Ovary (tissue), 7 donors: ENCODE measurements at regions not wholly inside any gene's neighbourhood (a gene's known extent, or its start where the extent isn't known, plus 50 kb on each side); places are given as distances from the start of the nearest gene placed in this dataset.

ENCODE experiments used
- DNase-seq, 5 donors: peaks; one replicate each; pipeline ENCODE4 v3.0.0-alpha.2; 2019 to 2020
- H3K27ac ChIP-seq, 2 donors: fragments of 200-600 bp; one replicate each; pipeline versions ENCODE4 v1.5.1 to v1.8.0; 2019 to 2022
- H3K27me3 ChIP-seq: fragments of 200-600 bp; one replicate; pipeline ENCODE4 v1.8.0; 2022
- H3K36me3 ChIP-seq: fragments of 200-600 bp; sonication (generic); one replicate; pipeline ENCODE4 v1.5.1; 2019
- H3K4me1 ChIP-seq: one replicate; pipeline ENCODE4 v1.8.1; 2013; ENCODE audit warnings: mild to moderate bottlenecking, moderate library complexity; ENCODE audit not compliant: insufficient read depth
- H3K4me3 ChIP-seq: fragments of 200-600 bp; sonication (generic); one replicate; pipeline ENCODE4 v1.5.1; 2017
- H3K9me3 ChIP-seq, 2 donors: fragments of 200-600 bp in 1 of 2; sonication (generic) in 1 of 2; one replicate each; pipeline versions ENCODE4 v1.5.1 to v1.8.1; 2013 to 2019; ENCODE audit warnings: mild to moderate bottlenecking in 1 of 2, moderate library complexity in 1 of 2
- CTCF ChIP-seq, 3 donors: fragments of 450-650 bp in 2 of 3; fragments of 200-600 bp in 1 of 3; IDR thresholded peaks; one replicate each; pipeline versions ENCODE4 v1.5.1 to v1.8.0; 2016 to 2022; ENCODE audit warnings: antibody characterized with exemption in 3 of 3, mild to moderate bottlenecking in 1 of 3
- EP300 ChIP-seq: sonication (generic); formaldehyde crosslinking; IDR thresholded peaks from one replicate; pipeline ENCODE4 v1.6.1; 2017; ENCODE audit warnings: antibody characterized with exemption
- POLR2A ChIP-seq: fragments of 450-650 bp; IDR thresholded peaks from one replicate; pipeline ENCODE4 v1.6.1; 2017; ENCODE audit warnings: antibody characterized with exemption, mild to moderate bottlenecking, moderate library complexity
- WGBS, 3 donors: extraction: QIAGEN DNeasy Blood & Tissue Kit in 1 of 3; methylation state at CpG; one replicate each; pipeline versions ENCODE4 v1.1.5 to v1.1.7; 2013 to 2017; 5-methylcytosine and 5-hydroxymethylcytosine counted together
- intact Hi-C, 4 donors: fragments of 100-400 bp; cut with DNase I; formaldehyde crosslinking; loops; one replicate each; pipeline versions ENCODE4 v1.11.0 to v1.15.1; 2022 to 2023
- donor health status: DM: no; HTN: no; CAD: no; lungs with moderate emphysema.
- donor health status: DM: no; HTN: no; CAD: no.
- donor health status: Bipolar disorder and iron deficiency.
- donor health status: DM: no; HTN: no; CAD: no.
- donor health status: DM: yes; HTN: yes; CAD: no.

- intact Hi-C loops = no loop called here
- H3K27ac ChIP-seq = no peak overlapping the region
- no peak for DNase-seq
- no peaks in the 10 kb centered on the region for H3K4me1 ChIP-seq
- no peak overlapping the region for H3K4me3 ChIP-seq
- no peaks in the 10 kb centered on the region for H3K27me3 ChIP-seq
- TF ChIP-seq CTCF (IDR thresholded peaks at IDR 0.05) (no peak), POLR2A (no peak), EP300 (no peak)
- WGBS, 3 donors = 0 to 5% (median 0%) methylated on average over 1 of the region's 1 CpG
- H3K9me3 ChIP-seq = no peaks in the 10 kb centered on the region
- H3K36me3 ChIP-seq = no peaks in the 10 kb centered on the region
Observed at GRCh38 chr5:126104951-126105350, 318.3 kb upstream of the GRAMD2B start.

GRCh38 chr5:126106029-126106428 is 317.2 kb upstream of the GRAMD2B start:
- H3K4me3 ChIP-seq = no peak overlapping the region
- no peaks in the 10 kb centered on the region for H3K27me3 ChIP-seq
- DNase-seq = no peak
- no peaks in the 10 kb centered on the region for H3K9me3 ChIP-seq
- TF ChIP-seq CTCF (IDR thresholded peaks at IDR 0.05) = no peak
- no peak for TF ChIP-seq POLR2A
- no peak for TF ChIP-seq EP300
- H3K36me3 ChIP-seq = no peaks in the 10 kb centered on the region
- WGBS, 3 donors = 78% methylated on average over 3 of the region's 3 CpGs
- no peak overlapping the region for H3K27ac ChIP-seq
- no peaks in the 10 kb centered on the region for H3K4me1 ChIP-seq
- intact Hi-C loops = no loop called here

- Histone ChIP-seq H3K27ac (no peak overlapping the region), H3K4me1 (no peaks in the 10 kb centered on the region), H3K27me3 (no peaks in the 10 kb centered on the region), H3K9me3 (no peaks in the 10 kb centered on the region), H3K36me3 (no peaks in the 10 kb centered on the region), H3K4me3 (no peak overlapping the region)
- intact Hi-C loops = no loop called here
- TF ChIP-seq EP300 = no peak
- TF ChIP-seq POLR2A = no peak
- TF ChIP-seq CTCF (IDR thresholded peaks at IDR 0.05) = no peak
- no peak for DNase-seq
- 94 to 100% (median 98%) methylated on average over 2 of the region's 2 CpGs for WGBS, 3 donors
Observed at GRCh38 chr5:126107381-126107780, 315.8 kb upstream of the GRAMD2B start.

- Histone ChIP-seq H3K4me1 (no peaks in the 10 kb centered on the region), H3K27ac (no peak overlapping the region), H3K27me3 (no peaks in the 10 kb centered on the region), H3K9me3 (no peaks in the 10 kb centered on the region), H3K4me3 (no peak overlapping the region), H3K36me3 (no peaks in the 10 kb centered on the region)
- no peak for TF ChIP-seq POLR2A
- no peak for TF ChIP-seq CTCF (IDR thresholded peaks at IDR 0.05)
- no peak for TF ChIP-seq EP300
- WGBS, 3 donors = 59 to 70% (median 68%) methylated on average over 5 of the region's 5 CpGs
- no peak for DNase-seq
- intact Hi-C loops = no loop called here
Observed at GRCh38 chr5:126108470-126108869, 314.7 kb upstream of the GRAMD2B start.
